Trophoblast cell (in vitro differentiated cells and primary cell): ENCODE measurements at regions not wholly inside any gene's neighbourhood (a gene's known extent, or its start where the extent isn't known, plus 50 kb on each side); places are given as distances from the start of the nearest gene placed in this dataset.

ENCODE experiments used
- DNase-seq, 2 donors: peaks; one replicate each; pipeline ENCODE4 v3.0.0-alpha.2; 2016
- H2AFZ ChIP-seq: 2 replicates; pipeline ENCODE4 v1.6.1; 2013; ENCODE audit warnings: low read length, moderate library complexity, mild to moderate bottlenecking; ENCODE audit not compliant: insufficient read depth, poor library complexity
- H2AK5ac ChIP-seq: 2 replicates; pipeline ENCODE4 v1.6.1; 2013; ENCODE audit warnings: mild to moderate bottlenecking, low read length
- H2BK120ac ChIP-seq: 2 replicates; pipeline ENCODE4 v1.6.1; 2013; ENCODE audit warnings: low read length, mild to moderate bottlenecking, moderate library complexity; ENCODE audit not compliant: insufficient read depth, poor library complexity
- H2BK12ac ChIP-seq: 2 replicates; pipeline ENCODE4 v1.6.1; 2013; ENCODE audit warnings: mild to moderate bottlenecking, low read length, moderate library complexity
- H2BK5ac ChIP-seq: 2 replicates; pipeline ENCODE4 v1.6.1; 2013; ENCODE audit warnings: low read length, low read depth, moderate library complexity, mild to moderate bottlenecking; ENCODE audit not compliant: poor library complexity
- H3K14ac ChIP-seq: 2 replicates; pipeline ENCODE4 v1.6.1; 2013; ENCODE audit warnings: mild to moderate bottlenecking, low read length
- H3K18ac ChIP-seq: 2 replicates; pipeline ENCODE4 v1.6.1; 2013; ENCODE audit warnings: mild to moderate bottlenecking, low read length
- H3K23ac ChIP-seq: 2 replicates; pipeline ENCODE4 v1.6.1; 2013; ENCODE audit warnings: low read length
- H3K27ac ChIP-seq: 2 replicates; pipeline ENCODE4 v1.5.1; 2013; ENCODE audit warnings: low read depth, mild to moderate bottlenecking, inconsistent platforms, low read length, moderate library complexity
- H3K27me3 ChIP-seq: 2 replicates; pipeline ENCODE4 v1.6.1; 2013; ENCODE audit warnings: inconsistent platforms, mild to moderate bottlenecking, low read length, moderate library complexity; ENCODE audit not compliant: insufficient read depth
- H3K36me3 ChIP-seq, 2 experiments: 1 replicate in 1 of 2; 2 replicates in 1 of 2; pipeline ENCODE4 v1.6.1; 2013; ENCODE audit warnings: low read length in 2 of 2, mild to moderate bottlenecking in 2 of 2, moderate library complexity in 1 of 2; ENCODE audit not compliant: insufficient read depth in 2 of 2, control insufficient read depth in 1 of 2
- H3K4ac ChIP-seq: 2 replicates; pipeline ENCODE4 v1.6.1; 2013; ENCODE audit warnings: low read depth, mild to moderate bottlenecking, low read length, moderate library complexity
- H3K4me1 ChIP-seq, 2 experiments: 1 replicate in 1 of 2; 2 replicates in 1 of 2; pipeline ENCODE4 v1.6.1; 2013; ENCODE audit warnings: low read length in 2 of 2, mild to moderate bottlenecking in 2 of 2, moderate library complexity in 1 of 2; ENCODE audit not compliant: insufficient read depth in 2 of 2, control insufficient read depth in 1 of 2
- H3K4me2 ChIP-seq: 2 replicates; pipeline ENCODE4 v1.6.1; 2013; ENCODE audit warnings: inconsistent platforms, mild to moderate bottlenecking, low read length, moderate library complexity
- H3K4me3 ChIP-seq: 2 replicates; pipeline ENCODE4 v1.5.1; 2013; ENCODE audit warnings: mild to moderate bottlenecking, low read depth, low read length, inconsistent platforms
- H3K79me1 ChIP-seq: one replicate; pipeline ENCODE4 v1.6.1; 2013; ENCODE audit warnings: low read length
- H3K79me2 ChIP-seq: 2 replicates; pipeline ENCODE4 v1.6.1; 2013; ENCODE audit warnings: low read length, mild to moderate bottlenecking; ENCODE audit not compliant: control insufficient read depth, insufficient read depth, poor library complexity
- H3K9ac ChIP-seq: 2 replicates; pipeline ENCODE4 v1.6.1; 2013; ENCODE audit warnings: mild to moderate bottlenecking, low read length
- H3K9me3 ChIP-seq: 2 replicates; pipeline ENCODE4 v1.6.1; 2013; ENCODE audit warnings: low read depth, mild to moderate bottlenecking, control low read depth, inconsistent platforms, low read length; ENCODE audit not compliant: insufficient read depth
- H4K12ac ChIP-seq: 2 replicates; pipeline ENCODE4 v1.6.1; 2013; ENCODE audit warnings: low read depth, mild to moderate bottlenecking, low read length, moderate library complexity
- H4K8ac ChIP-seq: 2 replicates; pipeline ENCODE4 v1.6.1; 2013; ENCODE audit warnings: low read depth, mild to moderate bottlenecking, low read length, moderate library complexity
- H4K91ac ChIP-seq: one replicate; pipeline ENCODE4 v1.6.1; 2013; ENCODE audit warnings: low read depth, mild to moderate bottlenecking, low read length, moderate library complexity
- WGBS: extraction: QIAGEN DNeasy Blood & Tissue Kit; methylation state at CpG from one replicate; pipeline ENCODE4 v1.1.7; 2013; ENCODE audit warnings: missing lambda C conversion rate; ENCODE audit not compliant: insufficient read length, insufficient coverage; ENCODE audit errors: extremely low coverage; 5-methylcytosine and 5-hydroxymethylcytosine counted together

DNA sequence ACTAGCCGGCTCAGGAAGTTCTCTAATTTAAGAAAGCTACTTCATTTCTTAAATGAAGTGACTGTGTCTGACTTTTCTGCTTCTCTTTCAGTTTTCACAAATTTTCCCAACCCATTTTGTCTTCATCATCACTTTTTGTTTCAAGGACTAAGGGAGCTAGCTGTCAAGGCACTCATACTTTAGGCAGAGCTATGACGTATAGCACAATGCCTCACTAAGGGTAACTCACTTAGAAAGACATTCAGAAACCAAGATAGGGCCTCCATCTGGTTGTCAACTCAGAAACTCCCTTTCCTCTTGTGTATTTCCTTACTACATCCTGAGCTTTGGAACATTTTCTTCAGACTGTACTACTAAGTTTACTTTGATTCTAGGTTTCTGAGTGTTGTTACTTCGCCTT is 397.9 kb downstream of the TOX3 start:
- DNase-seq = no peak
- Histone ChIP-seq H3K79me2 (no peaks in the 10 kb centered on the region), H3K4me1 (no peaks in the 10 kb centered on the region), H4K12ac (no peak overlapping the region), H3K23ac (no peak overlapping the region), H3K9ac (no peak overlapping the region), H2AFZ (no peak overlapping the region), H3K4me3 (no peak overlapping the region), H3K79me1 (no peaks in the 10 kb centered on the region), H3K27me3 (no peaks in the 10 kb centered on the region), H2BK120ac (no peak overlapping the region), H3K18ac (no peak overlapping the region), H3K36me3 (no peaks in the 10 kb centered on the region), H2BK12ac (no peak overlapping the region), H4K91ac (no peak overlapping the region), H2AK5ac (no peak overlapping the region), H2BK5ac (no peak overlapping the region), H3K14ac (no peak overlapping the region), H3K4me2 (no peak overlapping the region), H3K27ac (no peak overlapping the region), H3K4ac (no peak overlapping the region), H4K8ac (no peak overlapping the region), H3K9me3 (no peaks in the 10 kb centered on the region)
- WGBS = no CpG with 5 or more reads among the region's 3 CpGs

DNA sequence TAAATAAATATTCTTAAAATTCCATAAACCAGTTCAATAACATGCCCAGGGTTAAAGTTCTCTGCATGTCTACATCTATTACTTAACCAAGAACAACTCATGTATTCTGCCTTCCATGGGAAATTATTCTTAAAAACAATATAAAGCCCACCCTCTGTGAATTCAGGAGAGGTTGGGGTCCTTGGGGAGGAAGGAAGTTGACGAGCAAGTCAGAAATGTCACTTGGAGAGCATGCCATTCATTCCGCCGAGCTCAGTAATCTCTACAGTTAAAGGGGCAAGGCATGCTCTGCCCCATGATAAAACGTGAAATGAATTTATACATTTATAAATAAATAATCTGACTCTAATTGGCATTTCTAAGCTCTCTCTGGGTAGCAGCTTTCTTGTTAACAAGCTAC is 405.1 kb downstream of the TOX3 start:
- Histone ChIP-seq H3K14ac (no peak overlapping the region), H3K23ac (no peak overlapping the region), H3K4me3 (no peak overlapping the region), H3K27me3 (no peaks in the 10 kb centered on the region), H2AK5ac (no peak overlapping the region), H2BK120ac (no peak overlapping the region), H3K4ac (no peak overlapping the region), H2AFZ (no peak overlapping the region), H3K4me2 (no peak overlapping the region), H2BK12ac (no peak overlapping the region), H3K18ac (no peak overlapping the region), H3K36me3 (no peaks in the 10 kb centered on the region), H3K27ac (no peak overlapping the region), H3K4me1 (no peaks in the 10 kb centered on the region), H3K9me3 (no peaks in the 10 kb centered on the region), H3K79me1 (no peaks in the 10 kb centered on the region), H4K8ac (no peak overlapping the region), H4K12ac (no peak overlapping the region), H2BK5ac (no peak overlapping the region), H3K9ac (no peak overlapping the region), H3K79me2 (no peaks in the 10 kb centered on the region), H4K91ac (no peak overlapping the region)
- no CpG with 5 or more reads among the region's 4 CpGs for WGBS
- DNase-seq = no peak

DNA sequence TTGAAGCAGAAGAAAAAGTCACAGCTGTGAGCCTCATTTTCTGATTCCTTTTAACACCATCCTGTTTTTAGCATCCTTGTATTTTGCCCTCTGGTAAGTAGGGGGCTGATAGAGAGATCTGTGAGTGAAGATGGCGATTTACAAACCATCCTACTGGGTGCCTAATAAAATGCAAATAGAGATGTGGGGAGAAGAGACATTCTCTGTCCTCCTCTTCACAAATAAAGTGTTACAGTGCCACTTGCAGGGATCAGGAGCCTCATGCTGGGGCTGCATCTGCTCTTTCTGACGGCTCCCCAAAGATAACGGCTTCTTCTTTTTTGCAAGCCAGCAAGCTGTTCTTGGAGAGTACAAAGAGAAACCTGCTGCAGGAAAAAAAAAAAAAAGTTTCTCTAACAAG is 418.6 kb downstream of the TOX3 start:
- Histone ChIP-seq H3K27ac (no peak overlapping the region), H3K18ac (no peak overlapping the region), H2BK12ac (no peak overlapping the region), H3K4me2 (no peak overlapping the region), H3K79me1 (no peaks in the 10 kb centered on the region), H3K4me1 (no peaks in the 10 kb centered on the region), H3K23ac (no peak overlapping the region), H3K4me3 (no peak overlapping the region), H4K12ac (no peak overlapping the region), H3K27me3 (no peaks in the 10 kb centered on the region), H2BK5ac (no peak overlapping the region), H3K4ac (no peak overlapping the region), H2BK120ac (no peak overlapping the region), H4K8ac (no peak overlapping the region), H2AK5ac (no peak overlapping the region), H3K9me3 (no peaks in the 10 kb centered on the region), H4K91ac (no peak overlapping the region), H3K36me3 (no peaks in the 10 kb centered on the region), H3K79me2 (no peaks in the 10 kb centered on the region), H2AFZ (no peak overlapping the region), H3K9ac (no peak overlapping the region), H3K14ac (no peak overlapping the region)
- DNase-seq = no peak
- WGBS = no CpG with 5 or more reads among the region's 3 CpGs

DNA sequence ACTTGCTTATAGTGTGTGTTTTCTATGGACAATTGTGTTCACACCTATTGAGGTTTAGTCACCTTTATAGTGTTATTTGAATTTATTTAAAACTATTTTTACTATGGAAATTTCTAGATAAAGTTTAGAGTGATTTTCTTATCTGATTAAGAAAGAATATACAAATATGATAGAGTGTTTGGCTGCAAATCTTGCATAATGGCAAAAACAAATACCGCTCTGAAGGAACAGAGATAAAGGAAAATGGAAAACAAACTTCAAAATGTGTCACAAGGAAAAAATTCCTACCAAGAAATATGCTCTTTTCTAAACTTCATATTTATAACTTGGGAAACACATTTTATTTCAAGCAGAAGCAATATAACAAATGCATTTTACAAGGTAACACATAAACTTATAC is 423.1 kb downstream of the TOX3 start:
- Histone ChIP-seq H3K23ac (no peak overlapping the region), H3K36me3 (no peaks in the 10 kb centered on the region), H3K14ac (no peak overlapping the region), H4K91ac (no peak overlapping the region), H3K79me2 (no peaks in the 10 kb centered on the region), H3K4me3 (no peak overlapping the region), H4K12ac (no peak overlapping the region), H3K27ac (no peak overlapping the region), H2AK5ac (no peak overlapping the region), H2BK5ac (no peak overlapping the region), H2BK12ac (no peak overlapping the region), H2BK120ac (no peak overlapping the region), H3K4ac (no peak overlapping the region), H3K27me3 (no peaks in the 10 kb centered on the region), H3K9ac (no peak overlapping the region), H3K4me2 (no peak overlapping the region), H3K79me1 (no peaks in the 10 kb centered on the region), H3K9me3 (peaks cover 1% of the 10 kb centered on the region), H3K4me1 (no peaks in the 10 kb centered on the region), H4K8ac (no peak overlapping the region), H2AFZ (no peak overlapping the region), H3K18ac (no peak overlapping the region)
- no CpG with 5 or more reads among the region's 1 CpG for WGBS
- DNase-seq = peak in 1 of 2 donors; percentile 67
